ENCODE measurements at regions not wholly inside any gene's neighbourhood (a gene's known extent, or its start where the extent isn't known, plus 50 kb on each side); places are given as distances from the start of the nearest gene placed in this dataset.

DNA sequence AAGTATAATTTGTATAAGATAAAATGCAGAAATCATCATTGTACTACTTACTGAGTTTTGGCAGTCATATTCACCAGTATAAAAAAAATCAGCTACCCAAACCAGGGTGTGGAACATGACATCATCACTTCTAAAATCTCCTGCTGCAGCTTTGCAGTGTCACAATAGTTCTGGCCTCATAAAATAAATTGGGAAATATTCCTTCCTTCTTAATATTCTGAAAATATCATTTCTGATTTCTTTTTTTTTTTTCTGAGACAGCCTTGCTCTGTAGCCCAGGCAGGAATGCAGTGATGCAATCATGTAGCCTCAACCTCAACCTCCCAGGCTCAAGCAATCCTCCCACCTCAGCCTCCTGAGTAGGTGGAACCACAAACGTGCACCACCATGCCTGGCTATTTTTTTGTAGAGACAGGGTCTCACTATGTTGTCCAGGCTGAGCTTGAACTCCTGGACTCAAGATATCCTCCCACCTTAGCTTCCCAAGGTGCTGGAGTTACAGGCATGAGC, 101.4 kb downstream of the TMEM18 start:
- Histone ChIP-seq H3K27ac (no peak overlapping the region), H3K4me3 (no peak overlapping the region), H3K36me3 (no peaks in the 10 kb centered on the region), H3K4me1 (no peaks in the 10 kb centered on the region), H3K9me3 (no peaks in the 10 kb centered on the region), H3K27me3 (no peaks in the 10 kb centered on the region)
- intact Hi-C loops (cut with DNase I): no loop called here
- peak in 1 of 2 donors; percentile 67 for DNase-seq (ENCODE audit: extremely low spot score in 2 of 2)
- TF ChIP-seq POLR2AphosphoS5 (IDR thresholded peaks at IDR 0.05; ENCODE audit: insufficient read depth in 1 of 2, low read depth in 1 of 2) (peak; percentile 18 to 39), POLR2A (IDR thresholded peaks at IDR 0.05) (no peak)

DNA sequence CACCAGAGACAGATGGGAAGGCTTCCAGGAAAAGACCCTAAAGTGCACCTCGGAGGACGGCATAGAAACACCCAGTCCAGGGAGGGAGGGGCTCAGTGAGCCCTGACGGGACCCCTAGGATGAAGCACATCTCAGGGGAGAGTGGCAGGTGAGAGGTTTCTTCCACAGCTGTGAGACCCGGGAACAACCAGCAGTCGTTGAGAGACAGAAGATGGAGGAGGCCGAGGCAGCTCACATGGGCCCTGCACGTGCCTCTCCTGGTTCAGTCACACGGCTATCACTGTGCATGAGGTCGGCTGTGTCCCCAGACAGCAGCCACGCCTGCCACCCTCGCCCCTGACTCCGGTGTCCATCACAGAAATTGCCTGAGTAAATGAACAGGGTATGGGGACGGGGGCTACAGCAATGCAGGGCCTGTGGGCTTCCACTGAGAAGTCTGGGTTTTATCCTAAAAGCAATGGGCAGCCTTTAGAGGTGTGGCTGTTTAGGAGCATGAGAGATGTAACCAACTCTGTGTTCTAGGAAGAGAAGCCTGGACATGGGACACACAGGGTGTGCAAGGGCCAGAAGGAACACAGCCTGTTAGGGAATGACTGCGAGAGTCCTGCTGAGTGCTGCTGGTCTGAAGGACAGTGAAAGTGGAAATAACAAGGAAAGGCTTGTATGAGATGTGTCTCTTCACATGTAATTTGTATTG, 102.0 kb downstream of the TMEM18 start:
- no peak overlapping the region for H3K27ac ChIP-seq
- peak; percentile 58 to 84 for DNase-seq (ENCODE audit: extremely low spot score in 2 of 2)
- intact Hi-C loops (cut with DNase I): no loop called here
- H3K4me3 ChIP-seq: no peak overlapping the region
- TF ChIP-seq, protein P1, sequence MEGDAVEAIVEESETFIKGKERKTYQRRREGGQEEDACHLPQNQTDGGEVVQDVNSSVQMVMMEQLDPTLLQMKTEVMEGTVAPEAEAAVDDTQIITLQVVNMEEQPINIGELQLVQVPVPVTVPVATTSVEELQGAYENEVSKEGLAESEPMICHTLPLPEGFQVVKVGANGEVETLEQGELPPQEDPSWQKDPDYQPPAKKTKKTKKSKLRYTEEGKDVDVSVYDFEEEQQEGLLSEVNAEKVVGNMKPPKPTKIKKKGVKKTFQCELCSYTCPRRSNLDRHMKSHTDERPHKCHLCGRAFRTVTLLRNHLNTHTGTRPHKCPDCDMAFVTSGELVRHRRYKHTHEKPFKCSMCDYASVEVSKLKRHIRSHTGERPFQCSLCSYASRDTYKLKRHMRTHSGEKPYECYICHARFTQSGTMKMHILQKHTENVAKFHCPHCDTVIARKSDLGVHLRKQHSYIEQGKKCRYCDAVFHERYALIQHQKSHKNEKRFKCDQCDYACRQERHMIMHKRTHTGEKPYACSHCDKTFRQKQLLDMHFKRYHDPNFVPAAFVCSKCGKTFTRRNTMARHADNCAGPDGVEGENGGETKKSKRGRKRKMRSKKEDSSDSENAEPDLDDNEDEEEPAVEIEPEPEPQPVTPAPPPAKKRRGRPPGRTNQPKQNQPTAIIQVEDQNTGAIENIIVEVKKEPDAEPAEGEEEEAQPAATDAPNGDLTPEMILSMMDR (IDR thresholded peaks at IDR 0.05): no peak
- TF ChIP-seq POLR2A (IDR thresholded peaks at IDR 0.05) (no peak), POLR2AphosphoS5 (IDR thresholded peaks at IDR 0.05; ENCODE audit: insufficient read depth in 1 of 2, low read depth in 1 of 2) (no peak)
- H3K36me3 ChIP-seq: no peaks in the 10 kb centered on the region
- H3K9me3 ChIP-seq: no peaks in the 10 kb centered on the region
- H3K4me1 ChIP-seq: no peaks in the 10 kb centered on the region
- no peaks in the 10 kb centered on the region for H3K27me3 ChIP-seq

DNA sequence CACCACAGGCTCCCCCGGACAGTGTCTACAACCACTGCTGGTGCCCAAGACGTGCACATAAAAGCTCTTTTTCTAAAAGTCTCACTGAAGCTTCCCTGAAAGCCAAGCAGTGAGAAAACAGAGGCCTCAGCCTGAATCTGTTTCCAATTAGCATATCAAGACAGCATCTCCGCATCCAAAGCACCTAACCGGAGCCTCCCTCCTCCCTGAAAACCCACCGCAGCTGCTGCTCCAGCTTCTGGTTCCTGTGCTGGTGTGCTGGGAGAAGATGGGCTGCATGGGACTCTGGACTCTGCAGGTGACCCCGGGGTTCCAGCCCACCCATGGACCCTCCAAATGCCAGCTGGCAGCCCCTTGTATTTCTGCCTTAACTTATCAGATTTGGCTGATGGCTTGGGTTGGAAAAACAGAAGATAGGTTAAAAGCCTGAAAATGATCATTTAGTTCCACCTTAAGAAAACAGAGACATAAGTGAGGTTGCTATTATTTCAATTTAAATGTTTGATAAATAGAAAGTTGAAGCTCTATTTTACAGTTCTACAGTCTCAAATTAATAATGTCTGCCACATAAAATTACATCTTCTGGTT, 103.3 kb downstream of the TMEM18 start:
- TF ChIP-seq, protein P1 (IDR thresholded peaks at IDR 0.05): no peak
- no peak for TF ChIP-seq POLR2A (IDR thresholded peaks at IDR 0.05)
- no peak for TF ChIP-seq POLR2AphosphoS5 (IDR thresholded peaks at IDR 0.05; ENCODE audit: insufficient read depth in 1 of 2, low read depth in 1 of 2)
- Histone ChIP-seq H3K9me3 (no peaks in the 10 kb centered on the region), H3K36me3 (no peaks in the 10 kb centered on the region), H3K27me3 (no peaks in the 10 kb centered on the region), H3K27ac (no peak overlapping the region), H3K4me3 (no peak overlapping the region), H3K4me1 (peaks cover 7% of the 10 kb centered on the region)
- peak in 1 of 2 donors; percentile 71 for DNase-seq (ENCODE audit: extremely low spot score in 2 of 2)
- intact Hi-C loops (cut with DNase I): no loop called here

DNA sequence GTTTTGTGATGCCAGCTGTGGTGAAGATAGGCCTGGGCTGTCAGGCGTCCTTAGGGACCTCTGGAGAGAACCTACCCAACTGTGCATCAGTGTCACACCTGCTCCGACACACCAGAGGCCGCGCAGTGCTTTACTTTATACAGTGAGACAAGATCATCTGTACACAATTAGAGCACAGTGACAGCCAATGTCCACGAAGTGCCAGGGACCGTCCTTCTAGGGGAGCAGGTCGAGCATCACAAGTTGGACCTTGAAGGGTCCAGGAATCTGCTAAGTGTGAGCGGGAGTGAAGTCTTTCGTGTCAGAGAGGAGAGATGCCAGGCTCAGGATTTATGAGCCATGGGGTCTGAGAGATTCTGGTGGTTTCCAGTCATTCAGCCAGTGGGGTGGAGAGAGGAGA, 104.2 kb downstream of the TMEM18 start:
- peak in 1 of 2 donors; percentile 77 for DNase-seq (ENCODE audit: extremely low spot score in 2 of 2)
- H3K9me3 ChIP-seq: no peaks in the 10 kb centered on the region
- H3K27ac ChIP-seq: no peak overlapping the region
- peaks cover 15% of the 10 kb centered on the region for H3K4me1 ChIP-seq
- H3K36me3 ChIP-seq: no peaks in the 10 kb centered on the region
- TF ChIP-seq, protein P1 (IDR thresholded peaks at IDR 0.05): no peak
- TF ChIP-seq POLR2AphosphoS5 (IDR thresholded peaks at IDR 0.05; ENCODE audit: insufficient read depth in 1 of 2, low read depth in 1 of 2) (no peak), POLR2A (IDR thresholded peaks at IDR 0.05) (no peak)
- intact Hi-C loops (cut with DNase I): no loop called here
- H3K4me3 ChIP-seq: no peak overlapping the region
- no peaks in the 10 kb centered on the region for H3K27me3 ChIP-seq

DNA sequence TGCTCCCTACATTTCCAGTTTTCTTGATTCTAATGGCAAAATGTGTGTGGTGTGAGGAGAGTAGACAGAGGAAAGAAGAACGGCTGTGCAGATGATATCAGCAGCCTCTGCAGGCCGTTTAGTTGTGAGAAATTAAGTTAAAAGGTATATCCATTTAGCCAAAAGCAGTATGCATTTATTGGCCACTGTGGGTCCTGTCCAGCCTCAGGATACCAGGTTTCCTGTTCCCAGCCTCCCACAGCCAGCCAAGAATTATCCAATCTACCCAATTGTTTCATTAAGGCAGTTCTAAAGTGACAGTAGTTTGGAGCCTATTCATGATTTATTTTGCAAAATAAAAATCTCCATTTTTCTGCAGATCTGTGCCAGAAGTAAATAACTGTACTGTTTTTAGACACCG, 107.5 kb downstream of the TMEM18 start:
- TF ChIP-seq, protein P1 (IDR thresholded peaks at IDR 0.05): no peak
- TF ChIP-seq POLR2A (IDR thresholded peaks at IDR 0.05): no peak
- no peak for TF ChIP-seq POLR2AphosphoS5 (IDR thresholded peaks at IDR 0.05; ENCODE audit: insufficient read depth in 1 of 2, low read depth in 1 of 2)
- no peaks in the 10 kb centered on the region for H3K9me3 ChIP-seq
- no peak overlapping the region for H3K4me3 ChIP-seq
- H3K36me3 ChIP-seq: no peaks in the 10 kb centered on the region
- H3K27me3 ChIP-seq: no peaks in the 10 kb centered on the region
- intact Hi-C loops (cut with DNase I): no loop called here
- peaks cover 25% of the 10 kb centered on the region for H3K4me1 ChIP-seq
- H3K27ac ChIP-seq: no peak overlapping the region
- peak in 1 of 2 donors; percentile 78 for DNase-seq (ENCODE audit: extremely low spot score in 2 of 2)

Measured in vagina (tissue), 2 donors.